GM12878 (cell line): ENCODE measurements at regions not wholly inside any gene's neighbourhood (a gene's known extent, or its start where the extent isn't known, plus 50 kb on each side); places are given as distances from the start of the nearest gene placed in this dataset.

Experiments
- BCLAF1 ChIP-seq: fragments of 450-650 bp; IDR thresholded peaks from 2 replicates; pipeline ENCODE4 v1.6.1; 2017; ENCODE audit warnings: antibody characterized with exemption, mild to moderate bottlenecking, moderate library complexity
- E4F1 ChIP-seq: fragments of 450-650 bp; IDR thresholded peaks from 2 replicates; pipeline ENCODE4 v1.6.1; 2018; ENCODE audit warnings: borderline replicate concordance, mild to moderate bottlenecking; ENCODE audit not compliant: partially characterized antibody
- ELK1 ChIP-seq: IDR thresholded peaks from 2 replicates; pipeline ENCODE4 v1.6.1; 2012; ENCODE audit warnings: low read depth, low read length, improper control_type of control experiment
- NFYA ChIP-seq: IDR thresholded peaks from 2 replicates; pipeline ENCODE4 v1.6.1; 2011; ENCODE audit warnings: low read depth, mild to moderate bottlenecking, low read length, improper control_type of control experiment, borderline replicate concordance
- NRF1 ChIP-seq: conservative IDR thresholded peaks from 2 replicates; pipeline ENCODE4 v1.6.1; 2011; ENCODE audit warnings: mild to moderate bottlenecking, low read depth, low read length, improper control_type of control experiment
- RBBP5 ChIP-seq: fragments of 200-600 bp; sonication (generic); conservative IDR thresholded peaks from 2 replicates; pipeline ENCODE4 v1.6.1; 2016
- ZNF207 ChIP-seq: fragments of 450-650 bp; IDR thresholded peaks from 2 replicates; pipeline ENCODE4 v1.6.1; 2014; ENCODE audit warnings: antibody characterized with exemption, mild to moderate bottlenecking, borderline replicate concordance

- TF ChIP-seq ELK1, result no peak
- TF ChIP-seq NFYA, result no peak
- TF ChIP-seq ZNF207, result no peak
- no peak for TF ChIP-seq E4F1
- TF ChIP-seq RBBP5, result no peak
- TF ChIP-seq NRF1, result no peak
- TF ChIP-seq BCLAF1, result no peak
Observed at GRCh38 chr12:89256060-89256459, 96.2 kb downstream of the DUSP6 start (continued).
